HG02938 (cell line): ENCODE measurements at regions not wholly inside any gene's neighbourhood (a gene's known extent, or its start where the extent isn't known, plus 50 kb on each side); places are given as distances from the start of the nearest gene placed in this dataset.

Source experiments
- ATAC-seq: cut with Tn5 transposase; IDR thresholded peaks from one replicate; pipeline ENCODE4 v1.9.1; 2021; ENCODE audit warnings: mild to moderate bottlenecking, moderate library complexity; ENCODE audit not compliant: unreplicated experiment

- ATAC-seq, result no peak
These were observed 63.1 kb upstream of the SPATS2L start for GRCh38 chr2:200243441-200243840.

DNA sequence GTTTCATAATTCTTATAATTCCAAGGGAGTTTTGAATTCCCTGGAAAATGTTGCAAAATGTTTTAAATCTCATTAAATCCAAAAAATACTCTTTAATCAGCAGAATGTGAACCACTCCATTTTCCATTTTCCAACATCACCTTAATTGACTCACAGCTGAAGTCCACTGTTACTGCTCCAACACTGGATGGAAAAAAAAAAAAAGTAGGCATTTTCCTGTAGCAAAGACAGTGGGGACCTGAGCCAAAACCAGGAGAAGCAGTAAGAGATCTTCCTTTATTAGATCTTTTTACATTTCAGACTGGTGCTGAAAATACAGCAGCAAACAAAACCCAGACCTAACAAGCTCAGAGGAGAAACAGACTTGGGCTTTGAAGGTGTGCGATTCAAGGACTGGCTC, 62.4 kb upstream of the SPATS2L start:
- ATAC-seq, result no peak

GRCh38 chr2:200247494-200247893, 59.0 kb upstream of the SPATS2L start:
- ATAC-seq, result no peak

DNA sequence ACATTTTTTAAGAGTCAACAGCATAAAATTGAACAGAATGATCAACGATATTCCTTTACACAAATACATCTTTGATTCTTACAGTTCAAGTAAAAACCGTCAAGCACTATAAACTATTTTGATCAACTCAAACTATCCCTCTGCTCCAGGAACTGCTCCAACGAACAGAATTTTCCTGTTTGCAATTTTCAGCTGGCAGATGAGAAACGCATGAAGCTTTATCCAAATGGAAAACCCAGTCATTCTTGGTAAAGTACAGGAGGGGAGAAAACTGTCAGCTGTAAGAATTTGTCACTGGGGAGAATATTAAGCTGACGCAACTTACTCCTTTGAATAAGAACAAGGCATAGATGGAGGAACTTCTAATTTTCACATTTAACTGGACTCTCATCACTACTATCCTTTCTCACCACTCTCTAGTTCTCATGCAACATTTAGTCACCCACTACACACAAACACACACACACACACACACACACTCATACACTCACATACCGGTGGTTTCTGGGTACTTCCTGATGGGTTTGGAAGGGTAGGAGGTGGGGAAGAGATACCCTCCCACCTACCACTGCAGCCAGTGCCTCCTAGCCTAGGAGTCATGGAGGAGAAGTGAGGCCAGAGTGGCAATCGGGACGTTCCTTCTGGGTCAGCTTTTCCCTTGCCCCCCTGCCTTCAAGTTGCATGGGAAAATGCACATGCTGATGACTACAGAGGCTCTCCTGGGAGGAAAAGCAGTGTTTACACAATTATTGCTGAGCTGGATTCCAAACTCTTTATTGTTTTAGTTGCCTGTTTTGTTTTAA, 54.0 kb upstream of the SPATS2L start:
- ATAC-seq, result no peak

DNA sequence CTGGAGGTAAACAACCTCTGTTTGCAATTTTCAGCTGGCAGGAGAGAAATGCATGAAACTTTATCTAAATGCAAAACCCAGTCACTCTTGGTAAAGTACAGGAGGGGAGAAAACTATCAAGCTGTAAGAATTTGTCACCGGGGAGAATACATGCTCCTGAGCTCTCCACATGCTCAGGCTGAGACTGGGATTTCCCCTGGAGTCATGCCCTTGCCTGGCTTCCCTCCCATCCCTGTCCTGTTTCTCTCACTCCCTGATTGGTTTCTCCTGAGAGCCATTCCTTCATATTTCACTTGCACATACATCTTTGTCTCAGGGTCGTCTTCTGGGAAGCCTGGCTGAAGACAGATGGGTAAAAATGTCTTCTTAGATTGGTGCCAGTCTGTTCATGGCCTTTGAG, 52.9 kb upstream of the SPATS2L start:
- ATAC-seq, result no peak

DNA sequence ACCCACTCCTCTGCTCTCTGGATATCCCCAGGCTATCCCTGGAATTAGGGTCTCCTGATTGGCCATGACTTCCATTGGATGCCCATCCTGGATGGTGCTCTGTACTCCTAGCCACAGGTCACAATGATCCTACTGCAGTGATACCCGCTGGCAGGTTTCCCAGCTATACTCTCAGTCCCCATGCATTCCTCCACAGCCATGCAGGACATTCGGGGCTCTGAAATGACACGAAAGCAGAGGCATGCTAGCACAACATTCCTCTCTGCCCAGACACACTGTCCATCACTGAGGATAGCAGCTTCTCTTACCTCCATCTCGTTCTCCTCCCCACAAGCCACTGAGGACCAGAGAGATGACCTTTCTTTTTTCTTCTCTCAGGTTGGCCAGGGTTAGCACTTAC, 51.7 kb upstream of the SPATS2L start:
- ATAC-seq, result no peak

DNA sequence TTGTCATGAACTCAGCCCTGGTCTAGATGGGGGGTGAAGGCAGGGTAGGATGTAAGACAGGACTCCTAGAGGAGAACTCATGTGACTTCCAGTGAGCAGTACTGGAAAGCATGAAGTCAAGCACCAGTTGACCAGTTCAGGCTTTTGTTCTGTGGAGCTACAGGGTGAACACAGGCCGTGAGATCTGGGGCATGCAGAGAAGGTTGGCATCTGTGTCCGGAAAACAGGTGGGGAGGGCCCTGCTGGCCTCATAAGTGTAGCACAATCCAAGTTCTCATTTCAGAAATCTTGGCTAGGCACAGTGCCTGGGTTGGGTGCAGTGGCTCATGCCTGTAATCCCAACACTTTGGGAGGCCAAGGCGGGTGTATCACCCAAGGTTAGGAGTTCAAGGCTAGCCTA, 50.9 kb upstream of the SPATS2L start:
- ATAC-seq, result no peak
